Endodermal cell (in vitro differentiated cells): ENCODE measurements at regions not wholly inside any gene's neighbourhood (a gene's known extent, or its start where the extent isn't known, plus 50 kb on each side); places are given as distances from the start of the nearest gene placed in this dataset.
"Not testable (repeated sequence)": the region's sequence is repeated elsewhere in the genome, so short reads cannot be mapped to it uniquely, and the experiment has no call there.

Source experiments
- DNase-seq: peaks from one replicate; pipeline ENCODE4 v3.0.0-alpha.2; 2017
- H3K27ac ChIP-seq: 2 replicates; pipeline ENCODE4 v1.5.1; 2013; ENCODE audit warnings: mild to moderate bottlenecking, low read depth, low read length, moderate library complexity
- H3K27me3 ChIP-seq: 2 replicates; pipeline ENCODE4 v1.6.1; 2013; ENCODE audit warnings: mild to moderate bottlenecking, low read length, moderate library complexity; ENCODE audit not compliant: insufficient read depth, control insufficient read depth, poor library complexity, severe bottlenecking
- H3K36me3 ChIP-seq: 2 replicates; pipeline ENCODE4 v1.7.0; 2013; ENCODE audit warnings: mild to moderate bottlenecking, low read length, moderate library complexity; ENCODE audit not compliant: control insufficient read depth, insufficient read depth
- H3K4me1 ChIP-seq: one replicate; pipeline ENCODE4 v1.7.0; 2013; ENCODE audit warnings: low read length; ENCODE audit not compliant: control insufficient read depth, insufficient read depth
- H3K4me3 ChIP-seq: 2 replicates; pipeline ENCODE4 v1.5.1; 2013; ENCODE audit warnings: mild to moderate bottlenecking, low read length, moderate library complexity
- H3K9ac ChIP-seq: 2 replicates; pipeline ENCODE4 v1.6.1; 2013; ENCODE audit warnings: mild to moderate bottlenecking, low read length, moderate library complexity; ENCODE audit not compliant: poor library complexity, severe bottlenecking; ENCODE audit errors: extremely low read depth
- H3K9me3 ChIP-seq: 2 replicates; pipeline ENCODE4 v1.6.1; 2013; ENCODE audit warnings: mild to moderate bottlenecking, low read length, moderate library complexity; ENCODE audit not compliant: control insufficient read depth
- H3K27ac Mint-ChIP-seq: 2 replicates; pipeline ENCODE4 v1.8.0; 2020; ENCODE audit warnings: mixed read lengths
- H3K27me3 Mint-ChIP-seq: 2 replicates; pipeline ENCODE4 v1.8.0; 2021; ENCODE audit warnings: mild to moderate bottlenecking, mixed read lengths; ENCODE audit not compliant: insufficient read depth
- H3K36me3 Mint-ChIP-seq: 2 replicates; pipeline ENCODE4 v1.8.0; 2020; ENCODE audit warnings: low read depth, mixed read lengths
- H3K4me1 Mint-ChIP-seq: 2 replicates; pipeline ENCODE4 v1.8.0; 2020; ENCODE audit warnings: mixed read lengths
- H3K4me3 Mint-ChIP-seq: 2 replicates; pipeline ENCODE4 v1.8.0; 2020; ENCODE audit warnings: mild to moderate bottlenecking, moderate library complexity, mixed read lengths
- H3K9me3 Mint-ChIP-seq: 2 replicates; pipeline ENCODE4 v1.8.0; 2020; ENCODE audit warnings: mild to moderate bottlenecking, mixed read lengths
- WGBS, 2 experiments: methylation state at CpG; one replicate each; pipeline versions ENCODE4 v1.1.5 to v1.1.7; 2013; ENCODE audit warnings: missing lambda C conversion rate in 2 of 2, mixed read lengths in 1 of 2; ENCODE audit not compliant: insufficient coverage in 1 of 2, insufficient read length in 1 of 2; 5-methylcytosine and 5-hydroxymethylcytosine counted together
- TF ChIP-seq, protein P1 (sequence below): fragments of 200-600 bp; sonication (generic); conservative IDR thresholded peaks from 2 replicates; pipeline ENCODE4 v1.5.0; 2021; ENCODE audit warnings: antibody characterized with exemption, mild to moderate bottlenecking

DNA sequence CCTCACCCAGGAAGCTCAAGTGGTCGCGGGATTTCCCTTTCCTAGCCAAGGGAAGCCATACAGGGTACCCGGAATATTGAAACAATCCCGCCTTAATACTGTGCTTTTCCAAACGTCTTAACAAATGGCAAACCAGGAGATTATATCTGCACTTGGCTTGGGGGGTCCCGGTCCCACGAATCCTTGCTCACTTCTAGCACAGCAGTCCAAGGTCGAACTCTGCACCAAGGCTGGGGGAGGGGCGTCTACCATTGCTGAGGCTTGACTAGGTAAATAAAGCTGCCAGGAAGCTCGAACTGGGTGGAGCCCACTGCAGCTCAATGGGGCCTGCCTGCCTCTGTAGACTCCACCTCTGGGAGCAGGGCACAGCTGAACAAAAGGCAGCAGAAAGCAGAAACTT is 1644.8 kb downstream of the PCDH9 start:
- WGBS, 2 experiments = 91 to 94% methylated on average over 7 to 10 of the region's 10 CpGs
- no peak overlapping the region for H3K4me3 Mint-ChIP-seq

DNA sequence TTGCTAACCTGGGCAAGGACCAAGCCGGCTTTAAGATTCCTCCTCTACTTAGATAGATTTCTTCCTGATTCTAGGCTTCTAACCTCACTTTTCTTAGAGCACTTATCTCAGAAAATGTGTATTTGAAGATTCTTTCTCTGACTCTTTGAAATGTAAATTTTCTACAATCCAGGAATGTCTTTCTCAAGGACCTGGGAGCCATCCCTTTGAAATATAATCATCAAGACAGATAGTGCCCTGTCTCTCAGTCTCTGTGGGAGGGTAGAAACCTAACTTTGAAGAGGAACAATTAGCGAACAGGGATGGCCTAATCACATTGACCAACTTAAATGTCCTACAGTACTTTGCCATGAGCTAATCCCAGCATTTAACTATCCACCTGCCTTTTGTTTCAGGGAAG is 1646.0 kb downstream of the PCDH9 start:
- Mint-ChIP-seq H3K27ac (no peak overlapping the region), H3K27me3 (peaks cover 39% of the 10 kb centered on the region), H3K36me3 (peaks cover 4% of the 10 kb centered on the region), H3K4me3 (no peak overlapping the region), H3K4me1 (peaks cover 22% of the 10 kb centered on the region), H3K9me3 (peaks cover 22% of the 10 kb centered on the region)
- Histone ChIP-seq H3K27me3 (no peaks in the 10 kb centered on the region), H3K27ac (no peak overlapping the region), H3K9me3 (peaks cover 13% of the 10 kb centered on the region), H3K4me3 (peak overlapping the region; percentile 31), H3K4me1 (peaks cover 8% of the 10 kb centered on the region), H3K9ac (no peak overlapping the region), H3K36me3 (no peaks in the 10 kb centered on the region)
- peak; percentile 52 for DNase-seq
- TF ChIP-seq, protein P1, sequence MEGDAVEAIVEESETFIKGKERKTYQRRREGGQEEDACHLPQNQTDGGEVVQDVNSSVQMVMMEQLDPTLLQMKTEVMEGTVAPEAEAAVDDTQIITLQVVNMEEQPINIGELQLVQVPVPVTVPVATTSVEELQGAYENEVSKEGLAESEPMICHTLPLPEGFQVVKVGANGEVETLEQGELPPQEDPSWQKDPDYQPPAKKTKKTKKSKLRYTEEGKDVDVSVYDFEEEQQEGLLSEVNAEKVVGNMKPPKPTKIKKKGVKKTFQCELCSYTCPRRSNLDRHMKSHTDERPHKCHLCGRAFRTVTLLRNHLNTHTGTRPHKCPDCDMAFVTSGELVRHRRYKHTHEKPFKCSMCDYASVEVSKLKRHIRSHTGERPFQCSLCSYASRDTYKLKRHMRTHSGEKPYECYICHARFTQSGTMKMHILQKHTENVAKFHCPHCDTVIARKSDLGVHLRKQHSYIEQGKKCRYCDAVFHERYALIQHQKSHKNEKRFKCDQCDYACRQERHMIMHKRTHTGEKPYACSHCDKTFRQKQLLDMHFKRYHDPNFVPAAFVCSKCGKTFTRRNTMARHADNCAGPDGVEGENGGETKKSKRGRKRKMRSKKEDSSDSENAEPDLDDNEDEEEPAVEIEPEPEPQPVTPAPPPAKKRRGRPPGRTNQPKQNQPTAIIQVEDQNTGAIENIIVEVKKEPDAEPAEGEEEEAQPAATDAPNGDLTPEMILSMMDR = no peak
- 0 to 8% methylated on average over 2 of the region's 2 CpGs for WGBS, 2 experiments

More for the DNA sequence above, 1644.8 kb downstream of the PCDH9 start:
- H3K4me1 Mint-ChIP-seq = peaks cover 22% of the 10 kb centered on the region
- no peak overlapping the region for H3K9ac ChIP-seq
- TF ChIP-seq, protein P1 = no peak
- H3K27me3 ChIP-seq = no peaks in the 10 kb centered on the region
- H3K27me3 Mint-ChIP-seq = peaks cover 51% of the 10 kb centered on the region
- DNase-seq = peak; percentile 40
- peaks cover 34% of the 10 kb centered on the region for H3K9me3 Mint-ChIP-seq
- peaks cover 8% of the 10 kb centered on the region for H3K4me1 ChIP-seq
- H3K36me3 Mint-ChIP-seq = peaks cover 7% of the 10 kb centered on the region
- peaks cover 13% of the 10 kb centered on the region for H3K9me3 ChIP-seq
- H3K36me3 ChIP-seq = no peaks in the 10 kb centered on the region
- no peak overlapping the region for H3K27ac Mint-ChIP-seq
- H3K27ac ChIP-seq = no peak overlapping the region
- H3K4me3 ChIP-seq = peak overlapping the region; percentile 18

DNA sequence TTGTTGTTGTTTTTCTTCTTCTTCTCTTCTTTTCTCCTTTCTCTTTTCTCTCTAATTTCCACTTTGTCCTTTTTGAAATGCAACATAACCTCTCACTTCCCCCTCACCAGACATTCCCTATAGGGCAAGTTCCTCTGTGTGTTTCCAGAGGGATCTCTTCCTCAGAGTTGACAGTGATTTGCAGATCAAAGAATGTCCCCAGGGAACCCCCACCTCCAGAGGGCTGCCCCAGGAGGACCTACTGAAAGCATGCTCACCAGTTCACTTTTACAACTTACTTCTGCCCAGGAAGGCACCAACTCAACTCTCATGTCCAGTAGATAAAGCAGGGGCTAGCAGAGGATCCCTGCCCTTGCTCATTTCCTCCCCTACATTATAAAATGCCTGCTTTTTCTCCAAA is 1648.0 kb downstream of the PCDH9 start:
- no peak overlapping the region for H3K4me3 Mint-ChIP-seq
- peaks cover 22% of the 10 kb centered on the region for H3K4me1 Mint-ChIP-seq
- peak; percentile 58 for DNase-seq
- peak overlapping the region; percentile 12 for H3K27ac ChIP-seq
- H3K27me3 Mint-ChIP-seq = peaks cover 20% of the 10 kb centered on the region
- TF ChIP-seq, protein P1 = no peak
- H3K27me3 ChIP-seq = no peaks in the 10 kb centered on the region
- H3K9me3 Mint-ChIP-seq = peaks cover 15% of the 10 kb centered on the region
- H3K9me3 ChIP-seq = peaks cover 13% of the 10 kb centered on the region
- H3K36me3 Mint-ChIP-seq = peaks cover 4% of the 10 kb centered on the region
- H3K27ac Mint-ChIP-seq = no peak overlapping the region
- no peak overlapping the region for H3K9ac ChIP-seq
- H3K4me1 ChIP-seq = peaks cover 8% of the 10 kb centered on the region
- no peaks in the 10 kb centered on the region for H3K36me3 ChIP-seq
- no peak overlapping the region for H3K4me3 ChIP-seq

DNA sequence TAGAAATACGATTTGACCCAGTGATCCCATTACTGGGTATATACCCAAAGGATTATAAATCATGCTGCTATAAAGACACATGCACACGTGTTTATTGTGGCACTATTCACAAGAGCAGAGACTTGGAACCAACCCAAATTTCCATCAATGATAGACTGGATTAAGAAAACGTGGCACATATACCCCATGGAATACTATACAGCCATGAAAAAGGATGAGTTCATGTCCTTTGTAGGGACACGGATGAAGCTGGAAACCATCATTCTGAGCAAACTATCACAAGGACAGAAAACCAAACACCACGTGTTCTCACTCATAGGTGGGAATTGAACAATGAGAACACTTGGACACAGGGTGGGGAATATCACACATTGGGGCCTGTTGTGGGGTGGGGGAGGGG is 1665.6 kb downstream of the PCDH9 start:
- not testable (repeated sequence) for H3K4me1 Mint-ChIP-seq, H3K27me3 ChIP-seq, H3K4me1 ChIP-seq, H3K4me3 Mint-ChIP-seq, H3K36me3 Mint-ChIP-seq, H3K9ac ChIP-seq, H3K27ac ChIP-seq, H3K36me3 ChIP-seq, H3K27me3 Mint-ChIP-seq, H3K4me3 ChIP-seq, DNase-seq, H3K27ac Mint-ChIP-seq, H3K9me3 ChIP-seq
- WGBS, 2 experiments = 85 to 89% methylated on average over 2 to 3 of the region's 5 CpGs
- H3K9me3 Mint-ChIP-seq = peaks cover 10% of the 10 kb centered on the region
